Spleen (tissue), 7 donors: ENCODE measurements at regions not wholly inside any gene's neighbourhood (a gene's known extent, or its start where the extent isn't known, plus 50 kb on each side); places are given as distances from the start of the nearest gene placed in this dataset.

ENCODE experiments used
- CTCF ChIP-seq, 11 experiments: fragments of 200-600 bp in 7 of 11; fragments of 450-650 bp in 4 of 11; sonication (generic) in 4 of 11; IDR thresholded peaks in 8 of 11; conservative IDR thresholded peaks in 3 of 11; 1 replicate in 7 of 11; 2 replicates in 4 of 11; pipeline versions ENCODE4 v1.4.0 to v1.8.0; 2016 to 2021; ENCODE audit warnings: antibody characterized with exemption in 11 of 11, inconsistent platforms in 4 of 11, mild to moderate bottlenecking in 1 of 11
- POLR2A ChIP-seq, 3 donors: fragments of 450-650 bp; IDR thresholded peaks; one replicate each; pipeline ENCODE4 v1.5.1; 2017; ENCODE audit warnings: antibody characterized with exemption in 3 of 3, mild to moderate bottlenecking in 1 of 3
- POLR2AphosphoS5 ChIP-seq, 3 donors: sonication (generic); formaldehyde crosslinking; IDR thresholded peaks; one replicate each; pipeline ENCODE4 v1.5.1; 2017; ENCODE audit warnings: antibody characterized with exemption in 3 of 3
- donor health status: DM: no; HTN: no; CAD: no; lungs with moderate emphysema.
- donor health status: DM: no; HTN: no; CAD: no.
- donor health status: DM: no; HTN: no; CAD: no.

DNA sequence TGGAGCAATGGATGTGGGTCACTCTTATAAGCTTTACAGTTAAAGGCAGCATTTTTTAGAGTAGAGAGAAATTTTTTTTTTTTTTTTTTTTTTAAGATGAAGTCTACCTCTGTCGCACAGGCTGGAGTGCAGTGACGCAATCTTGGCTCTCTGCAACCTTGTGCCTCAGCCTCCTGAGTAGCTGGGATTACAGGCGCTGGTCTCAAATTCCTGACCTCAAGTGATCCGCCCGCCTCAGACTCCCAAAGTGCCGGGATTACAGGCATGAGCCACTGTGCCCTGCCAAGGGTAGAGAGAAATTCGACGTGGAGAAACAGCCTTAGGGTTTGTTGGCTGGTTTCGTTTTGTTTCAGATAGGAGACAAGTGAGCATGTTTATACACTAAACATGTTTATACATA lies 594.2 kb upstream of the ADAMTS5 start:
- TF ChIP-seq CTCF (IDR thresholded peaks at IDR 0.05 in 8 of 11, conservative IDR thresholded peaks at IDR 0.05 in 3 of 11) (no peak), POLR2A (IDR thresholded peaks at IDR 0.05) (no peak), POLR2AphosphoS5 (IDR thresholded peaks at IDR 0.05) (no peak)
